Epithelial cell of esophagus (primary cell): ENCODE measurements at regions not wholly inside any gene's neighbourhood (a gene's known extent, or its start where the extent isn't known, plus 50 kb on each side); places are given as distances from the start of the nearest gene placed in this dataset.
A peak's percentile ranks its signal among the peaks of the same experiment; 100 is the strongest.
"Not testable (repeated sequence)": the region's sequence is repeated elsewhere in the genome, so short reads cannot be mapped to it uniquely, and the experiment has no call there.

Source experiments
- DNase-seq: peaks from one replicate; pipeline ENCODE4 v3.0.0; 2010; ENCODE audit warnings: low read depth
- H3K4me3 ChIP-seq: 2 replicates; pipeline ENCODE4 v1.5.1; 2011; ENCODE audit warnings: mild to moderate bottlenecking, low read length, control low read depth
- TF ChIP-seq, protein P1 (sequence below): IDR thresholded peaks from 2 replicates; pipeline ENCODE4 v1.5.1; 2011; ENCODE audit warnings: low read depth, mild to moderate bottlenecking, low read length, control low read depth, inconsistent platforms; ENCODE audit not compliant: insufficient read depth; ENCODE audit errors: missing control alignments

DNA sequence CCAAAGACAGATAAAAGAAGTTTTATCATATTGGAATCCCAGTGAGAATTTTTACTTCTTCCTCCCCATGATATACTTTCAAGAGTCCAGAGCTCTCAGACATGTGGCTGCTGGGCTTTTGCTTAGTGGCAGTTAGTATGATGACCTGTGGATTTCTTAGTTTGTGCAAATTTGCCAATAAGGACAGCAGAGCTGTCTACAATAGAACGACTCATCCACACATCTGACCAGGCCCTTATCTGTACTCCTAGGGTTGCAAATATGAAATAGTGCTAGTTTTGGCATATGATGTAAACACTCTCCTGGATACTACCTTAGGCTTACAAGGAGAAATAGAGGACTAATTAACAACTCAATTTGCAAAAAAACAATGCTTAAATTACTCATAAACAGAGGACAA is 758.4 kb upstream of the TMEFF2 start:
- H3K4me3 ChIP-seq = no peak overlapping the region
- DNase-seq = peak; percentile 23
- TF ChIP-seq, protein P1, sequence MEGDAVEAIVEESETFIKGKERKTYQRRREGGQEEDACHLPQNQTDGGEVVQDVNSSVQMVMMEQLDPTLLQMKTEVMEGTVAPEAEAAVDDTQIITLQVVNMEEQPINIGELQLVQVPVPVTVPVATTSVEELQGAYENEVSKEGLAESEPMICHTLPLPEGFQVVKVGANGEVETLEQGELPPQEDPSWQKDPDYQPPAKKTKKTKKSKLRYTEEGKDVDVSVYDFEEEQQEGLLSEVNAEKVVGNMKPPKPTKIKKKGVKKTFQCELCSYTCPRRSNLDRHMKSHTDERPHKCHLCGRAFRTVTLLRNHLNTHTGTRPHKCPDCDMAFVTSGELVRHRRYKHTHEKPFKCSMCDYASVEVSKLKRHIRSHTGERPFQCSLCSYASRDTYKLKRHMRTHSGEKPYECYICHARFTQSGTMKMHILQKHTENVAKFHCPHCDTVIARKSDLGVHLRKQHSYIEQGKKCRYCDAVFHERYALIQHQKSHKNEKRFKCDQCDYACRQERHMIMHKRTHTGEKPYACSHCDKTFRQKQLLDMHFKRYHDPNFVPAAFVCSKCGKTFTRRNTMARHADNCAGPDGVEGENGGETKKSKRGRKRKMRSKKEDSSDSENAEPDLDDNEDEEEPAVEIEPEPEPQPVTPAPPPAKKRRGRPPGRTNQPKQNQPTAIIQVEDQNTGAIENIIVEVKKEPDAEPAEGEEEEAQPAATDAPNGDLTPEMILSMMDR = no peak

DNA sequence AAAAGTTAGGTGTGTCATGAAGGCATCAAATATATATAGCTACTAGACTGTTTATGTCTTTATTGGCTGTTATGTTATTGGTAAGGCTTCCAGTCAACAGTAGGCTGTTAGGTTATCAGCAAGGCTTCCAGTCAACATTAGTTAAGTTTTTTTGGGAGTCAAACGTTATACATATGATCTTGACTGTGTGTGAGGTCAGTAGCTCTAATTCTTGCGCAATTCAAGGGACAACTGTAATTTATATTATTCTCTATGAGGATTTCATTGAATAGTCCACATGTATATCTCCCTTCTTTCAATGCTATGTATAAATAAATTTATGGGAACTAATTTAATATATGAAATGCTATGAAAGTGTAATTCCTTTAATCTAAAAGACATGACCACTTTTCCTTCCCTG is 757.5 kb upstream of the TMEFF2 start:
- H3K4me3 ChIP-seq = no peak overlapping the region
- TF ChIP-seq, protein P1 = no peak
- DNase-seq = no peak

DNA sequence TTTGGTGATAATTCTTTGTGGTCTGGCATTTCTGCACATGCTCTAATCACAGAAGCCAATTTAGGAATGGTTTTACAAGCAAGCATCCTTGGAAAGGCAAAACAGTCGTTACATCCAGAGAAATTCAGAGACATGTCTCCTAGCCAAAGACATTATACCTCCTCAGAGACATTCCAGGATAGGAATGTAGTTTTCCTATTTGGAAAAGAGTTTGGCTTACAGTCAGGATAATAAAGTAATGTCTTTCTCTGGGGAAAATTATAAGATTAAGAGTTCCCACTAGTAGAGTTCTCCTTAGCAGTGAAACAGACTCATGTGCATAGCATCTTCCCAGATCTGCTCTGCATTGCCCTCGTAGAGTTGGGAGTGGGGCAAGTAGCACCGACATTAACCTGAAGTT is 753.6 kb upstream of the TMEFF2 start:
- DNase-seq = no peak
- no peak overlapping the region for H3K4me3 ChIP-seq
- TF ChIP-seq, protein P1 = no peak

DNA sequence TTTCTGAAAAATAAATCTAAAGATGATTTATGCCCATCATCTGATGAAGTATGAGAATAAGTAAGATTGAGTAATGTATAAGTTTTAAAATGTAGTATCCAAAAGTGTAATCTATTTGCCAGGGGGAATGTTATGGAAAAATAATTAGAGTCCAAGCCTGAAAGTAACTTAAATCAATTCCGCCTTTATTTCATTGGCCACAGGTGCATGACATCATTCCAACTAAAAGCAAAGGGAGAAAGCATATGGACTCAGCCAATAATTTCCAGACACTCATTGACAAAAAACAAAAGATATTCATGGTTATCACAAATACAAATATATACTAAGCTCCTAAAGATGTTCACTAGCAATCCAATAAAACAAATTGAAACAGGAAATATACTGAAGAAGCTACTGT is 752.6 kb upstream of the TMEFF2 start:
- H3K4me3 ChIP-seq = no peak overlapping the region
- TF ChIP-seq, protein P1 = no peak
- DNase-seq = no peak

DNA sequence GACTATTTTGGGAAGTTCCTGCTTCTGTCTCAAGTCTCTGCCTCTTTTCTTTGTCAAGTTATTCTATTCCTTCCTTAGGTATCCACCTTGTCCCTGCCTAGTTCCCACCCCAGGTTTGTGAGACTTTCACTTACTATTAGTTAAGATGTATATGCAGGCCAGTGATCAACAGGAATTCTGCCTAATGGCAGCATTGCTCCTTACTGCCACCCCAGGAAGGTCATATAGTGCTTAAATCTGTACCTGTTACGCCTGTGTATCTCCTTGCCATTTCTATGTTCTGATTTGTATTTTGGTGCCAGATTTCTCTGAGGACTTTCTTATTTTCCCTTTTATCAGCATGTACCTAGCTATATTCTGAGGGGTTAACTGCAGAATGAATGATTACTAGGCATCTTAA is 746.0 kb upstream of the TMEFF2 start:
- no peak for DNase-seq
- TF ChIP-seq, protein P1 = peak; percentile 41
- H3K4me3 ChIP-seq = no peak overlapping the region

DNA sequence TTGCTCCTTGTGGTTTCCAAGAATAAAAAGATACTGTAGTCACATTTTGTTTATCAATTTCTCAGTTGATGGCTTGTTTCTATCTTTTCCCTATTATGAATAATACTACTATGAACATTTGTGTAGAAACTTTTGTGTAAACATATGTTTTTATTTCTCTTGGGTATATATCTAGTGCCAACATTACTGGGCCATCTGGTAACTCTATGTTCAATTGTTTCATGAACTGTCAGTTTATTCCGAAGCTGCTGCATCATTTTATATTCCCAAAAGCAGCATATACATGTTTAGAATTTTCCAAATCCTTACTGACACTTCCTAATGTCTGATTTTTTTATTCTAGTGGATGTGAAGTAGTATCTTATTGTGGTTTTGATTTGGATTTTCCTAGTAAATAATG is 737.6 kb upstream of the TMEFF2 start:
- no peak for DNase-seq
- no peak overlapping the region for H3K4me3 ChIP-seq
- TF ChIP-seq, protein P1 = no peak

DNA sequence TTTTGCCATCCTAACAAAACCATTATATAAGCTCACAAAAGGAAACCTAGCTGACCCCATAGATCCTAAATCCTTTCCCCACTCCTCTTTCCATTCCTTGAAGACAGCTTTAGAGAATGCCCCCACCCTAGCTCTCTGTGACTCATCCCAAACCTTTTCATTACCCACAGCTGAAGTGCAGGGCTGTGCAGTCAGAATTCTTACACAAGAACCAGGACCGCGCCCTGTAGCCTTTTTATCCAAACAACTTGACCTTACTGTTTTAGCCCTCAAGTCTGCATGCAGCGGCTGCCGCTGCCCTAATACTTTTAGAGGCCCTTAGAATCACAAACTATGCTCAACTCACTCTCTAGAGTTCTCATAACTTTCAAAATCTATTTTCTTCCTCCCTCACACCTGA is 726.9 kb upstream of the TMEFF2 start:
- not testable (repeated sequence) for H3K4me3 ChIP-seq
- peak; percentile 49 for DNase-seq

DNA sequence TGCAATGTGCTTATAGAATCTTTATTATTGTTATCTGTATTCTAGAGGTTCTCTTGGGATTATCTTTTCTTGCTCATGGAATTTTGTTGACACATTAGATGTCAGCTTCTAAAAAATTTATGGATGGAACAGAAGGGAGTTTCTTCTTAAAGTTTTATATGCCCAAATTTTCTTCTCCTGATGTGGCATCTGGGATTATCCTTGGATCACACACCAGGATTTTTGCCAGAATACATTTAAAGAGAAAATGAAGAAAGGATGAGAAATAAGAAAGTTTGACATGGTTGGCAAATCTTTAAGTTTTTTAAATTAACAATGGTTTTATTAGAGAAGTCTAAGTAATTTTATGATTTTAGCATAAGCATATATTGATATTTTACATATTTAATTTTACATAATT is 706.7 kb upstream of the TMEFF2 start:
- DNase-seq = no peak

More for the DNA sequence above, 706.7 kb upstream of the TMEFF2 start:
- no peak overlapping the region for H3K4me3 ChIP-seq
- TF ChIP-seq, protein P1 = no peak
